Uterus (tissue), 2 donors: ENCODE measurements at regions not wholly inside any gene's neighbourhood (a gene's known extent, or its start where the extent isn't known, plus 50 kb on each side); places are given as distances from the start of the nearest gene placed in this dataset.

Experiments
- POLR2A ChIP-seq, 2 donors: fragments of 450-650 bp; IDR thresholded peaks; one replicate each; pipeline ENCODE4 v1.6.1; 2016; ENCODE audit warnings: antibody characterized with exemption in 2 of 2, mild to moderate bottlenecking in 1 of 2, moderate library complexity in 1 of 2
- TF ChIP-seq, protein P1 (sequence below), 4 experiments: fragments of 200-600 bp in 2 of 4; fragments of 450-650 bp in 2 of 4; sonication (generic) in 2 of 4; IDR thresholded peaks; one replicate each; pipeline ENCODE4 v1.5.1; 2016 to 2019; ENCODE audit warnings: antibody characterized with exemption in 4 of 4, mild to moderate bottlenecking in 2 of 4, moderate library complexity in 1 of 4

DNA sequence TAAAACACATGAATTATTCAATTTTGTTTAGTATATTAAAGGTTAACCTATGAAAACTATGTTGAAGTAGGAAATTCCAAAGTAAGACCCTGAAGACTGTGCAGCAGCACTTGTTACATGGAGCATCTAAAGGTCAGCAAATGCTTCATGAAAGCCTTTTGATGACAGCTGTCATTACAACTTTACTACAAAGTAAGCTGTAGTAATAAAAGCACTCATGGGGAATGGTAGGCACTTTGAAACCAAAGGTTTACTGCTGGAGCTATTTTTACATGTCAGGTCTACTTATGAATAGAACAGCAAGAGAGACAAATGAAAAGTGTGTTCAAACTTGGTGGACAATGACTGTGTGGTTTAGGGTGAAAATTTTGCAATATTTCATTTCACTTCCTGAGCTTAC, 672.5 kb upstream of the PCDH20 start:
- TF ChIP-seq, protein P1, sequence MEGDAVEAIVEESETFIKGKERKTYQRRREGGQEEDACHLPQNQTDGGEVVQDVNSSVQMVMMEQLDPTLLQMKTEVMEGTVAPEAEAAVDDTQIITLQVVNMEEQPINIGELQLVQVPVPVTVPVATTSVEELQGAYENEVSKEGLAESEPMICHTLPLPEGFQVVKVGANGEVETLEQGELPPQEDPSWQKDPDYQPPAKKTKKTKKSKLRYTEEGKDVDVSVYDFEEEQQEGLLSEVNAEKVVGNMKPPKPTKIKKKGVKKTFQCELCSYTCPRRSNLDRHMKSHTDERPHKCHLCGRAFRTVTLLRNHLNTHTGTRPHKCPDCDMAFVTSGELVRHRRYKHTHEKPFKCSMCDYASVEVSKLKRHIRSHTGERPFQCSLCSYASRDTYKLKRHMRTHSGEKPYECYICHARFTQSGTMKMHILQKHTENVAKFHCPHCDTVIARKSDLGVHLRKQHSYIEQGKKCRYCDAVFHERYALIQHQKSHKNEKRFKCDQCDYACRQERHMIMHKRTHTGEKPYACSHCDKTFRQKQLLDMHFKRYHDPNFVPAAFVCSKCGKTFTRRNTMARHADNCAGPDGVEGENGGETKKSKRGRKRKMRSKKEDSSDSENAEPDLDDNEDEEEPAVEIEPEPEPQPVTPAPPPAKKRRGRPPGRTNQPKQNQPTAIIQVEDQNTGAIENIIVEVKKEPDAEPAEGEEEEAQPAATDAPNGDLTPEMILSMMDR (IDR thresholded peaks at IDR 0.05) = no peak
- no peak for TF ChIP-seq POLR2A (IDR thresholded peaks at IDR 0.05)
